ENCODE measurements at regions not wholly inside any gene's neighbourhood (a gene's known extent, or its start where the extent isn't known, plus 50 kb on each side); places are given as distances from the start of the nearest gene placed in this dataset.

DNA sequence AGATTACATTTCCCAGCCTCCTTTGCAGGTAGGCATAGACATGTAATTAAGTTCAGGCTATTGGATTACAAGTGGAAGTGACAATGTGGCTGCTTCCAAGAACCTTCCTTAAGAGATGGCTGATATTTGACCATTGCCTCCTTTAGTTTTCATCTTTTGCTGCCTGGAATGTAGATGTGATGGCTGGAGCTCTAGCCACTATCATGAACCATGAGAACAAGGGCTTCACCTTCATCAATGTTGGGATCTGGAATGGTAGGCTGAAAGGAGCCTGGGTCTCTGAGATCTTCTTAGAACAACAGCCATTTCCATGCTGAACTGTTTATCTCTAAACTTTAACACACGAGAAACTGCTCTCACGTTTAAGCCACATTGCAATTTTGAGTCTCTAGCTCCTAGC is 158.7 kb upstream of the ATP6AP2 start:
- DNase-seq: no peak
- H3K27me3 Mint-ChIP-seq: peaks cover 56% of the 10 kb centered on the region
- H3K36me3 Mint-ChIP-seq (ENCODE audit: low read depth): no peaks in the 10 kb centered on the region
- no peak overlapping the region for H3K27ac Mint-ChIP-seq
- no peaks in the 10 kb centered on the region for H3K9me3 Mint-ChIP-seq
- H3K4me1 Mint-ChIP-seq (ENCODE audit: low read depth): peaks cover 3% of the 10 kb centered on the region
- H3K4me3 Mint-ChIP-seq: no peak overlapping the region

DNA sequence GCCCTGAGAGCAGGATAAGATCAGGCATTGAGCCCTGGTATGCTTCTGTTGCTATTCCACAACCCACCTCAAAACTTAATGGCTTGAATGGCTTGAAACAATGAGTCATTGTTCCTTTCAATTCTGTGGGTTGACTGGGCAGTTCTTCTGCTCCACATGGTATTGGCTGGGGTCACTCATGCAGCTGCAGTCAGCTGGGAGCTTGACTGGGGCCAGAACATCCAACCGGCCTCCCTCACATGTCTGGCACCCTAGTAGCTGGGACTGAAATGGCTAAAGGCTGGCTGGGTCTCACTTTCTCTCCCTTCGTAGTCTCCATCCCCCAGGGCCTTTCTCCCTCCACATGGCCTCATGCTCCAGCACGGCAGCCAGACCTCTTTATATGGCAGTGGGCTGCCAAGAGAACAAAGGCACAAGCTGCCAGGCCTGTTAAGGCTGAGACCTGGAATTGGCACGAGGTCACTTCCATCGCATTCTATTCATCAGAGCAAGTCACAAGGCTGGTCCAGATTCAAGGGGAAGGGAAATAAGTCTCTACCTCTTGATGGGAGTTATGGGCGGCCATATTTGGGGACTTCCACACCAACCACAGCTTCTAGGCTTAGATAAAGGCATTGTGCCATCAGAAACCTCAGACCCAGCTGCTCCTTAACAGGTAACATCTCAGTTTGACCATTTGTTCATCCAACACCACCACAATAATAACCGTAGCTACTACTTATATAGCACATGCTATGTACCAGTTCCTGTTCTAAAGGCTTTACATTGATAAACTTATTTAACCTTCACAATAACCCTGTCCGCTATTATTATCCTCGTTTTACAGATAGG is 159.7 kb upstream of the ATP6AP2 start:
- Mint-ChIP-seq H3K27me3 (peaks cover 47% of the 10 kb centered on the region), H3K27ac (no peak overlapping the region), H3K36me3 (ENCODE audit: low read depth) (no peaks in the 10 kb centered on the region), H3K9me3 (no peaks in the 10 kb centered on the region), H3K4me3 (no peak overlapping the region), H3K4me1 (ENCODE audit: low read depth) (peaks cover 3% of the 10 kb centered on the region)
- no peak for DNase-seq

DNA sequence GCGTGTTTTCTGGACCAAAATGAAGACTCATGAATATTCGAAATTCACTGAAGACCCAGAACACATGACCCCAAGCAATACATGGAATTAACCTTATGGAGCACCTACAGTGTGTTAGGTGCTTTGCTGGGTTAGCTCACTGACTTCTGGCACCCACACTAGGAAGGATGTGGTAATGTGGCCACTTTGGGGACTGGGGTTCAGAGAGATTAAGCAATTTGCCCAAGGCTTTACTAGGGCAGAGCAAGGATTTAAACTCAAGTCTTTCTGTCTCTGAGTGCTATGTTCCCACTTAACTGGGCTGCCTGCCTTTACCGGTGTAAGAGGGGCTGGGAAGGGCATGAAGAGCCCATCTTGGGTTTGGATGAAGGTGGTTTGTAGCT is 162.0 kb upstream of the ATP6AP2 start:
- H3K9me3 Mint-ChIP-seq: no peaks in the 10 kb centered on the region
- H3K4me1 Mint-ChIP-seq (ENCODE audit: low read depth): peaks cover 3% of the 10 kb centered on the region
- H3K4me3 Mint-ChIP-seq: no peak overlapping the region
- peaks cover 43% of the 10 kb centered on the region for H3K27me3 Mint-ChIP-seq
- no peaks in the 10 kb centered on the region for H3K36me3 Mint-ChIP-seq (ENCODE audit: low read depth)
- DNase-seq: no peak
- no peak overlapping the region for H3K27ac Mint-ChIP-seq

DNA sequence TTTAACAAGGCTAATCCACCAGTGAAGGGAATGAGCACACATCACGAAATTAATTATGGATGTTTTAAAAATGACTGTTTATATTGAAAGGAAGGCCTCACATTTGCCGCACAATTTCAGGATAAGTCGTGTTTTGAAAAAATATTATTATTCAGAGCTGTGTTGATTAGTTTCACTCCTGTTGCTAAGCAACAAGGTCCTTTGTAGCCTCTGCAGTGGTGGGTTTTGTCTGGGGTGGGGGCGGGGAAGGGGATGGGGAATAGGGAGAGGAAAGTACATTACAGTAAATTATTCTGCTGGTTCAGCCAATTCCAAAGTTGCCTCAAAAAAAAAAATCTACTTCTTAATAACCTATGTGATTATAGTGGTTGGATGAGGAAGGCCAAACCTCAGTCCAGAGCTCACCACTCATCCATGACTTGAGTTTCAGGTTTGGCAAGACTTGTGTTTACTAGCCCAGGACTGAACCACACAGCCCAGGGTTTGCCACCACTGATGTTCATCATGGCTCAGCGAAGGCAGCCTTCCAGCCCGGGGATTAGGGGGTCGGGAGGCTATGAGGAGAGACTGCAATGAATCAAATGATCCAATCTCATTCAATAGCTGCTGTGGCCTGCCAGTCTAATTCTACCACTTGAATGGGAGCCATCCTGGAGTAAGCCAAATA is 162.5 kb upstream of the ATP6AP2 start:
- Mint-ChIP-seq H3K27me3 (peaks cover 46% of the 10 kb centered on the region), H3K9me3 (no peaks in the 10 kb centered on the region), H3K36me3 (ENCODE audit: low read depth) (no peaks in the 10 kb centered on the region), H3K4me1 (ENCODE audit: low read depth) (peaks cover 3% of the 10 kb centered on the region), H3K4me3 (no peak overlapping the region), H3K27ac (no peak overlapping the region)
- DNase-seq: no peak

DNA sequence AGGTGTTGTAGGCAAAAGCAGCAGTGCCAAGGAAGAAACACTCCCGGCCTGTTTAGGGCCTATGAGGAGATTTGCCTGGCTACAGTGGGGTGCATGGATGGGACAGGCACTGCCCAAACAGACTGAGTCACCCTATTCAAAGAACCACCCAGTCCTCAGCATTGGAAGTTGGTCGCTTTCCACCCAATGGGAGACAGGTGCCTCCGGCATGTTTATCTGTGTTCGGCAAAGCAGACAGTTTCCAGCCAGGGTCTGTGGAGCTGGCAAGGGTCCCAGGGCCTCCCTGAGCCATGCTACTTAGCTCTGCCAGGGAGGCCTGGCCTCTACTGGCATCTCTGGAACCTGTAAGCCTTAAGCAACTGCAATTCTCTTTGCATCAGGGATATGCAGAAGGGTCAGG is 165.1 kb upstream of the ATP6AP2 start:
- no peak overlapping the region for H3K27ac Mint-ChIP-seq

DNA sequence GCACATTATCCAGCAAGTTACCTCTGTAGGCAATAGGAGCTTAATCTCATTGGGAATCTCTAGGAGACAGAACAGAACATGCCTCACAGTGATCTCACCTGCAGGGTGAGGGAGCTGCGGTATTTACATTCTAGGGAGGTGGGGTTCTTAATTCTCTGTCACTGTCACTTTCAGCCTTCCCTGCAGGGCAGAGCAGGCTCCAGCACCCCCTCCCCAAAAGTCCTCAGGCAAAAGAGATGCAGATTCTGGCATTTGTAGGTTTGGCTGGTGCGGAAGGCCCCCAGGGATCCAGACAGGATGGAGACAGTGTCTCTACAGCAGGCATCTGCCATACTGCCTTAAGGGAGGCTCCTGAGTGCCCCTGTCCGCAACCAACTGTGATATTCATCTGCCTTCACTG is 166.4 kb upstream of the ATP6AP2 start:
- peaks cover 54% of the 10 kb centered on the region for H3K27me3 Mint-ChIP-seq
- H3K4me3 Mint-ChIP-seq: no peak overlapping the region
- H3K27ac Mint-ChIP-seq: no peak overlapping the region
- peaks cover 3% of the 10 kb centered on the region for H3K4me1 Mint-ChIP-seq (ENCODE audit: low read depth)
- no peak for DNase-seq
- H3K9me3 Mint-ChIP-seq: peaks cover 7% of the 10 kb centered on the region
- H3K36me3 Mint-ChIP-seq (ENCODE audit: low read depth): no peaks in the 10 kb centered on the region

More for the DNA sequence above, 165.1 kb upstream of the ATP6AP2 start:
- H3K27me3 Mint-ChIP-seq: peaks cover 58% of the 10 kb centered on the region
- H3K36me3 Mint-ChIP-seq (ENCODE audit: low read depth): no peaks in the 10 kb centered on the region
- no peak overlapping the region for H3K4me3 Mint-ChIP-seq
- H3K9me3 Mint-ChIP-seq: no peaks in the 10 kb centered on the region
- peaks cover 3% of the 10 kb centered on the region for H3K4me1 Mint-ChIP-seq (ENCODE audit: low read depth)
- DNase-seq: no peak

DNA sequence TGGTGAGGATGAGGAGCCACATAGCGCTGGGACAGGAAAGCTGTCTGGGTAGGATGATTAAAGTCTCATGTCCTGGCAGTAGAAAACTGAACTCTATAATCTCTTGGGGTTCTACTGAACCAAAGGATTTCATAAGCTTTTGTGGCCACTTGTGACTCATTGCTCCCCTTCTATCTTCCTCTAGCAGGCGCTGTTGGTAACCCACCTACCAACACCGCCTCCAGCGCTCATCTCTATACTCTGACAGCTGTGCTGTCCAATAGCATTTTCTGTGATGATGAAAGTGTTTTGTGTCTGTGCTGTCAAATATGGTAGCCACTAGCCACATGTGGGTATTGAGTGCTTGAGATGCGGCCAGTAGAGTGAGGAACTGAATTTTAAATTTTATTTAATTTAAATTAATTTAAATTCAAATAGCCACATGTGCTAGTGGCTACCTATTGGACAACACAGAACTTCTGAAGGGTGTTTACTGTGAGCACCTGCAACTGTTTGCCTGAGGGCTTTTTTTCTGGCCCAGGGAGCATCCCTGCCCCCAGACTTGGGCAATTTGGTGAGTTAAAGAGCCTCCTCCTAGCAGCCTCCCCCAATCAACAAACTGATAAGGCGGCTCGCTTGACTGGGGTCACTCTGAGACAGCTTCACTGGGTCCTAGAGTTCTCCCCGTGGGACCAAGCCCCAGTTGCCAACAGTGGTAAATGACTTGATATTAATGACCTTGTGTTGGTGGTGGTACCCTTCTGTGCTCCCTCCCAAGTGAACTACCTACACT is 169.2 kb upstream of the ATP6AP2 start:
- Mint-ChIP-seq H3K27me3 (peaks cover 56% of the 10 kb centered on the region), H3K36me3 (ENCODE audit: low read depth) (no peaks in the 10 kb centered on the region)
- no peak for DNase-seq

DNA sequence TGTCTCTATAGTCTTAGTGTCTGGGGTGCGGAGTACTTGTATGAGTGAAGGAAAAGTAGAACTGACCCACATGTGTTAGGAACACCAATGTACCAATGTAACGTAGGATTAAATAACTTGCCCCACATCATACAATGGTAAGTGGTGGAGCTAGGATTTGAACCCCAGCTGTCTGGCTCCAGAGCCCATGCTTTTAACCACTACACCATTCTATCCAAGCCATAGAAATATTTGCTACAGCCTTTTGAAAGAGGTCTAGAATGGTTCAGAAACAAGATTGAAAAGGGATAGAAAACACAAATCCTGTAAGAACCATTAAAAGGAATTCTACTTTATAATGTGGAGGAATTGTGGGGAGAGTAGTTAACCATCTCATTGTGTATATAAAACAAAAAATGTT is 169.9 kb upstream of the ATP6AP2 start:
- no peak overlapping the region for H3K4me3 Mint-ChIP-seq
- peaks cover 14% of the 10 kb centered on the region for H3K9me3 Mint-ChIP-seq
- no peak for DNase-seq
- no peaks in the 10 kb centered on the region for H3K4me1 Mint-ChIP-seq (ENCODE audit: low read depth)
- H3K27ac Mint-ChIP-seq: no peak overlapping the region
- no peaks in the 10 kb centered on the region for H3K36me3 Mint-ChIP-seq (ENCODE audit: low read depth)
- peaks cover 62% of the 10 kb centered on the region for H3K27me3 Mint-ChIP-seq

More for the DNA sequence above, 169.2 kb upstream of the ATP6AP2 start:
- H3K4me1 Mint-ChIP-seq (ENCODE audit: low read depth): no peaks in the 10 kb centered on the region
- H3K9me3 Mint-ChIP-seq: peaks cover 14% of the 10 kb centered on the region
- no peak overlapping the region for H3K4me3 Mint-ChIP-seq
- H3K27ac Mint-ChIP-seq: no peak overlapping the region

DNA sequence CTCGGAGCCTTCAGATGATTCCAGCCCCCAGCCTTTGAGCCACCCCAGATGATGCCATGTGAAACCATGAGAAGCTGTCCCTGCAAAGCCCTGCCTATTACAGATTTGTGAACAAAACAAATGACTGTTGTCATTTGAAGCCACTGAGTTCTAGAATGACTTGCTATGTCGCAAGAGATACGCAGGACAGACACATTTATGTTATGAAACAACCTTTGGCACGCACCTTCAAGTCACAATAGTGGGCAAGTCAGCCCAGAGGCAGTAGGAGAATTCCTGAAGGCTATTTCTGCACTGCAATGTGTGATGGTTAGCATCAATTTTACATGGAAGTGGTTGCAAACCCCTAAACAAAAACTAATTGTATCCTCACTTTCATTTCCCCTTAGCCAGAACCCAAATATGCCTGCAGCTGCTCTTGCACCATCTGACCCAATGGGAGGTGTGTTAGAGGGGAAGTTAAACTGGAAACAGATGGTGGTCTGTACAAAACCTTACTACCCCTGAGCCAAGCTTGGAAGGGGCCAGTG is 174.4 kb upstream of the ATP6AP2 start:
- DNase-seq: no peak
- H3K36me3 Mint-ChIP-seq (ENCODE audit: low read depth): no peaks in the 10 kb centered on the region
- no peak overlapping the region for H3K4me3 Mint-ChIP-seq
- H3K27ac Mint-ChIP-seq: no peak overlapping the region
- no peaks in the 10 kb centered on the region for H3K4me1 Mint-ChIP-seq (ENCODE audit: low read depth)
- H3K27me3 Mint-ChIP-seq: peaks cover 45% of the 10 kb centered on the region
- peaks cover 14% of the 10 kb centered on the region for H3K9me3 Mint-ChIP-seq

DNA sequence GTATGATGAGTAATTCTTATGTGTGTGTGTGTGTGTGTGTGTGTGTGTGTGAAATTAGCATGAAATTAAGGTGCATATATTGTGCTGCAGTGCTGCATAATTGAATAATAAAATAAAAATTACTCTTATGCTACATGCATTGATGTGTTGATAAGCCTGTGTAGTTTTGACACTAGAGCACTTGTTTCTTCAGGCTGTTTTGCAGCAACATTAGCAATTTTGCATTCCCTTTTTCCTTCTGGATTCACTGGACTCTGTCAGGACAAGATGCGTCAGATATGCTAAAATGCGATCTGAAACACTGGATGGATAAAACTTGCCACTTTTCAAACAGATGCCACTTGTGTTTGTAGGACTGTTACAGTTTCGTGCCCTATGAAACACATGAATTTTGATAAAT is 175.4 kb upstream of the ATP6AP2 start:
- Mint-ChIP-seq H3K36me3 (ENCODE audit: low read depth) (no peaks in the 10 kb centered on the region), H3K4me3 (no peak overlapping the region), H3K9me3 (peaks cover 14% of the 10 kb centered on the region), H3K4me1 (ENCODE audit: low read depth) (no peaks in the 10 kb centered on the region), H3K27me3 (peaks cover 43% of the 10 kb centered on the region), H3K27ac (no peak overlapping the region)
- no peak for DNase-seq

DNA sequence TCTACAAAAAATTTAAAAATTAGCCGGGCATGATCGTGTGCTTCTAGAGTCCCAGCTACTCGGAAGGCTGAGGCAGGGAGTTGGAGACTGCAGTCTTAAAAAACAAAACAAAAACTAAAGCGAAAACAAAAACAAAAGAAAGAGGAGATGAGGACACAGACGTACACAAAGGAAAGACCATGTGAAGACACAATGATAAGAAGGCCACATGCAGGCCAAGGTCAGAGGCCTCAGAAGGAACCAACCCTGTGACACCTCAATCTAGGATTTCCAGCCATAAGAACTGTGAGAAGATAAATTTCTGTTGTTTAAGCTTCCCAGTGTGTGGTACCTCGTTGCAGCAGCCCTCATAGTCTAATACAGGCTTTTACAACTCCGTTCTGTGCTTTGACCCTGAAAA is 177.0 kb upstream of the ATP6AP2 start:
- Mint-ChIP-seq H3K4me1 (ENCODE audit: low read depth) (no peaks in the 10 kb centered on the region), H3K9me3 (peaks cover 3% of the 10 kb centered on the region), H3K27me3 (peaks cover 40% of the 10 kb centered on the region), H3K4me3 (no peak overlapping the region), H3K36me3 (ENCODE audit: low read depth) (no peaks in the 10 kb centered on the region), H3K27ac (no peak overlapping the region)
- no peak for DNase-seq

DNA sequence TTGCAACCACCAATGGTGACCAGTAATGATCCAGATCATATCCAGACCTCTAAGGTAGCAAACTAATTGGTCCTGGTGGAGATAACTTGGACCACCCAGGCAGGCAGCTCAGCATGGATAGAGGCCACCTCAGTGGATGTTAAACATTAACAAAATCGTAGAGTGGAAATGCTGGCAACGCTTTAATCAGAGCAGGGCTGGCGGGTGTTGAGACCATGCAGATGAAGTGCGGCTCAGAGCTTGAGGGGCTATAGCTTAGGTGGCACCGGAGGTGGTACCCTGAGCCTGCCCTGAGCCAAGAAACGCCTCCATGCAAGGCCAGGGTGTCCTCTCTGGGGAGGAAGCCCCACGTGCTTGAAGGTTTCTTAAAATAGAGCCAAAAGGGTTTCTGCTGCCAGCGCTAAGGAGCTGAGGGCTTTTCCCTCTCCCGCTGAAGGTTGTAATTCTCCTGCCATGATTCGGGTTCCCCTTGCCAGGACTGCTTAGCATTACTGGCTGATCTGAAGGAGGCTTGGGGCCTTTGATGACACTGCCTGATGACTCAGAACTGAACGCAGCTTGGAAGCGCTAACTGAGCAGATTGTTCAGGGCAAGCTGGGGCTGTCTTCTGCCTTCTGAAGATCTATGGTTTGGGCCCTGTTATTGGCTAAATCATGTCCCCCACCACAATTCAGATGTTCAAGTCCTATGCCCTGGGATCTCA is 177.8 kb upstream of the ATP6AP2 start:
- Mint-ChIP-seq H3K36me3 (ENCODE audit: low read depth) (no peaks in the 10 kb centered on the region), H3K4me3 (no peak overlapping the region), H3K27me3 (peaks cover 34% of the 10 kb centered on the region), H3K27ac (no peak overlapping the region), H3K9me3 (no peaks in the 10 kb centered on the region), H3K4me1 (ENCODE audit: low read depth) (no peaks in the 10 kb centered on the region)
- no peak for DNase-seq

DNA sequence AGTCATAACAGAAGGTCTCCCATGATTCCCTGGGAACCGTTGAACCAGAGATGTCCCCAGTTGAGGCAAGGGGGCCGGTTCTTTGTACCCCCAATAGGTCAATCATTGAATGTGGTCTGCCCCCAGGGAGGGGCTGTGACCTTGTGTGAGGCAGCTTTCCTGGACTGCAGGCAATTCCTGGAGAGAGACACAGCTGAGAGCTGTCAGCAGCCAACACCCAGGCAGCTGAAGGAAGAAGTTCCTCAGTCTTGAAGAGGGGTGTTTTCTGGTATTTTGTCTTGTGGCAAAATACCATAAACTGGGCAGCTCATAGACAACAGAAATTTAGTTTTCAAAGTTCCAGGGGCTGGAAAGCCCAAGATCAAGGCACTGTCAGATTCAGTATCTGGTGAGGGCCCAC is 185.7 kb upstream of the ATP6AP2 start:
- peaks cover 11% of the 10 kb centered on the region for H3K27me3 Mint-ChIP-seq
- no peak for DNase-seq
- no peaks in the 10 kb centered on the region for H3K36me3 Mint-ChIP-seq (ENCODE audit: low read depth)
- H3K9me3 Mint-ChIP-seq: no peaks in the 10 kb centered on the region
- H3K4me3 Mint-ChIP-seq: no peak overlapping the region
- H3K27ac Mint-ChIP-seq: no peak overlapping the region
- no peaks in the 10 kb centered on the region for H3K4me1 Mint-ChIP-seq (ENCODE audit: low read depth)

DNA sequence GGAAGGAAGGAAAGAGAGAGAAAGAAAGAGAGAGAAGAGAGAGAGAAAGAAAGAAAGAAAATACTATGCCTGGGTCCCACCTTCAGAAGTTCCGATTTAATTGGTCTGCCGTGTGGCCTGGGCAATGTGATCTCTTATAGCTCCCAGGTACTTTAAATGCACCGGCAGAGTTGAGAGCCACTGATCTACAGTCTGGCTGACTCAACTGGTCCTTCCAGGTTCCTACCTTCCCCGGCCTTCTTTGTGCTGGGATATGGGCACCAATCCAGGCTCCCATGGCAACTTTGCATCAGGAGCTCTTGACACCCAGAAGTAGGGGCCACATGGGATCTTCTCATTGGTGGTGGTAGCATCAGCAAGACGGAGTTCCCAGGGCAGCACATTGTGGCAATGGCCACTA is 186.5 kb upstream of the ATP6AP2 start:
- peaks cover 16% of the 10 kb centered on the region for H3K27me3 Mint-ChIP-seq
- no peak for DNase-seq
- no peaks in the 10 kb centered on the region for H3K4me1 Mint-ChIP-seq (ENCODE audit: low read depth)
- no peak overlapping the region for H3K4me3 Mint-ChIP-seq
- no peaks in the 10 kb centered on the region for H3K36me3 Mint-ChIP-seq (ENCODE audit: low read depth)
- H3K9me3 Mint-ChIP-seq: no peaks in the 10 kb centered on the region
- H3K27ac Mint-ChIP-seq: no peak overlapping the region
